GM10266 (cell line): ENCODE measurements at regions not wholly inside any gene's neighbourhood (a gene's known extent, or its start where the extent isn't known, plus 50 kb on each side); places are given as distances from the start of the nearest gene placed in this dataset.

Source experiments
- DNase-seq: peaks from one replicate; pipeline ENCODE4 v3.0.0; 2012; ENCODE audit errors: extremely low spot score
- TF ChIP-seq, protein P1 (sequence below): IDR thresholded peaks from 2 replicates; pipeline ENCODE4 v1.5.1; 2012; ENCODE audit warnings: mild to moderate bottlenecking, low read depth; ENCODE audit not compliant: control insufficient read depth, insufficient read depth; ENCODE audit errors: missing control alignments

DNA sequence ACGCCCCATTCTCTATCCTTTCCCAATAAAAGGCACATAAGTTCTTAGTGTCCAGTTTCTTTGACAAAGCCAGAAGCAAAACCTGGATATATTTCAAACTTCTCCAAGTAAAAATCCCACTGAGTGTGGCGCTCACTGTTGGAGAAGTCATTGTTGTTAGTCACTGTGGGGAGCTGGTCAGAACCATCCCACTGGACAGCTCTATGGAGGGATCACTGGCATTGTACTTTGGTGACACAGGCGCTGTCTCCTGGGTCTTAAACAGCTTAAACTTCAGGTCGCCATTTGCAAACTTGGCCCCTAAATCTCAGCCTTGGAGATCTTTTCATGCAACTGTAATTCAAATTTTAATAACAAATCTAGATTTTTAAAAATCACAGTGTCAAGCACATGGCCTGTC, 111.5 kb upstream of the SLC24A3 start:
- TF ChIP-seq, protein P1, sequence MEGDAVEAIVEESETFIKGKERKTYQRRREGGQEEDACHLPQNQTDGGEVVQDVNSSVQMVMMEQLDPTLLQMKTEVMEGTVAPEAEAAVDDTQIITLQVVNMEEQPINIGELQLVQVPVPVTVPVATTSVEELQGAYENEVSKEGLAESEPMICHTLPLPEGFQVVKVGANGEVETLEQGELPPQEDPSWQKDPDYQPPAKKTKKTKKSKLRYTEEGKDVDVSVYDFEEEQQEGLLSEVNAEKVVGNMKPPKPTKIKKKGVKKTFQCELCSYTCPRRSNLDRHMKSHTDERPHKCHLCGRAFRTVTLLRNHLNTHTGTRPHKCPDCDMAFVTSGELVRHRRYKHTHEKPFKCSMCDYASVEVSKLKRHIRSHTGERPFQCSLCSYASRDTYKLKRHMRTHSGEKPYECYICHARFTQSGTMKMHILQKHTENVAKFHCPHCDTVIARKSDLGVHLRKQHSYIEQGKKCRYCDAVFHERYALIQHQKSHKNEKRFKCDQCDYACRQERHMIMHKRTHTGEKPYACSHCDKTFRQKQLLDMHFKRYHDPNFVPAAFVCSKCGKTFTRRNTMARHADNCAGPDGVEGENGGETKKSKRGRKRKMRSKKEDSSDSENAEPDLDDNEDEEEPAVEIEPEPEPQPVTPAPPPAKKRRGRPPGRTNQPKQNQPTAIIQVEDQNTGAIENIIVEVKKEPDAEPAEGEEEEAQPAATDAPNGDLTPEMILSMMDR, result no peak
- no peak for DNase-seq

DNA sequence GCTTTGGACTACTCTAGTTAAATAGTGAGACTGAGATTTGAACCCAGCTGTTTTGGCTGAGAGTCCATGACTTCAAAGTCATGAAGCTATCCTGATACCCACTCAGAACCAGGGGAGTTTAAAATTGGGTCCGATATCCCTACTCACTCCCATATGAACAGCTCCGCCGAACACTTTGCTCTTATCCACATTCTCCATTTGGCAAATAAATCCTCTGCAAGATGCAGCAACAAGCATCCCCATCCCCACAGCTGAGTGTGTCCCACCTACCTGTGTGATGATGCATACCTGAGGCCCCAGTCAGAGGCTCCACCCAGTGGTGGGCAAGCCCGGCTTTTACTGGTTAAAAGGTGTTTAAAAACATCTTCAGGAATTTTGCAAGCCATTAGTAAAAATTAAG, 108.3 kb upstream of the SLC24A3 start:
- TF ChIP-seq, protein P1, result no peak
- DNase-seq, result no peak

DNA sequence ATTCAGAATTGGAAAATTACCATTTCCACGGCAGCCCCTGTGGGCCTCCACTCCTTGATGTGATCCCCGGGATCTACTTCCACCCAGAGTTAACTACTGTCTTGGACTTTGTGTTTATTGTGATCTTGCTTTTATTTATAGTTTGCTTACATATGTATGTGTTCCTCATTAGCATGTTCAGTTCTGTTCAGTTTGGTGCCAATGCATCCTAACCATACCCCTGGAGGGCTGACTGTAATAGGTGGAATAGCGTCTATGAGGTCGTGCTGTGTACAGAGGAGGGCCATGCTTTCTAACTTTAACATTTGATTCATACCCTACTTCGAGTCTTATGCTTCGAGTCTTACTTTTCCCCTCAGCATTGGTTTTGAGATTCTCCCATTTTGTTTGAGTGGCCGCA, 104.3 kb upstream of the SLC24A3 start:
- TF ChIP-seq, protein P1, result no peak
- DNase-seq, result no peak

DNA sequence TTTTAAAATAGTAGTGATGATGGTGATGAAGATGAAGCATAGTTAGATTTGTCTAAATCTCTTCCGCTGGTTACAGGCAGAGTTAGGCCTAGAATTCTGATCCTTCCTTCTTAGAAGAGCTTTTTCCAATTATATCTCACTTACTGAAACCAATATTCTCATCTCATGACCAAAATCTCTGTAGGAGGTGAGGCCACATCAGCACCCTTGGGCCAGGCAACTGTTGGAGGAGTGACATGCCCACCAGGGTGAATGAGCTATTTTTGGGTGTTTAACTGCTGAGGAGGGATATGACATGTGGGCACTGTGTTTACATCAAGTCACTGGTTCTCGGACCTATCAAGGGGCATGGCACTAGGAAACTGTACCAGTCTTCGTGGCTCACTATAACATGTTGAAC, 102.2 kb upstream of the SLC24A3 start:
- DNase-seq, result no peak
- TF ChIP-seq, protein P1, result no peak

DNA sequence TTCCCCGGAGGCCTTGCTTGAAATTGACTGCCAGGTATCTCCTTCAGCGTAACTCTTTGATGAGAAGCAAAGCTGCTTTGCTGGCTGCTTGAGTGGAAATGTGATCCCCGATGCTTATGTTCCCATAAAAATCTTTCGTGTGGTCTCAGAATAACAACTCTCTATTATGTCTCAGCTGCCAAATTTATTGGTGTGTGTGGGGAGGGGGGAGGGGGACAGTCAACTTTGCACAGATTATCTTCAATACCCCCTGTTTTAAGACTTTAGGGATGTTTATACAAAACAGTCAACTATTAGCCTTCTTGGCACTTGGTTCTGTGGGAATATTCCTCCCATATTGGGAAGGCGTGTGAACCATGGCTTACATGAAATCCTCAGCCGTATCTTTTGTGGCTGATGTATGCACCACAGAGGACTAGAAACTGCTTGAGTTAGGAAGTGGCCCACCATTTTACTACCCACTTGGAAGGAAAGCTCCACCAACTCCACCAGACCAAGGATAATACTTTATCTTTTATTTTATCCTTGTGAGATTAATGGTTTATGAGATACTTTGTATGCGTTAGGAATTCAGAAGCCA, 101.5 kb upstream of the SLC24A3 start:
- TF ChIP-seq, protein P1, result no peak
- DNase-seq, result no peak

DNA sequence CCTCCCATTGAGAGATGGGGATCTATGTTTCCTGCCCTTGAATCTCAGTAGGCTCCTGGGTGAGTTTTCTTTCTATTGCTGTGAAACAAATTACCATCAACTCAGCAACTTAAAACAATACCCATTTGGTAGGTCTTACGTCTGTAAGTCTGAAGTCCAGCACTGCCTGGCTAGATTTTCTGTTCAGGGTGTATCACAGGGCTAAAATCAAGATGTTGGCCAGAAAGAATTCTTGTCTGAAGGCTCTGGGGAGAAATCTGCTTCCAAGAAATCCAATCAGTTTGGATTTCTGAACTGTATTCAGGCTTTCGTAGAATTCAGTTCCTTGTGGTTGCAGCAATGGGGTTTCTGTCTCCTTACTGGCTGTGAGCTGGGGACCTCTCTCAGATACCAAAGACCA, 99.6 kb upstream of the SLC24A3 start:
- TF ChIP-seq, protein P1, result no peak
- no peak for DNase-seq

DNA sequence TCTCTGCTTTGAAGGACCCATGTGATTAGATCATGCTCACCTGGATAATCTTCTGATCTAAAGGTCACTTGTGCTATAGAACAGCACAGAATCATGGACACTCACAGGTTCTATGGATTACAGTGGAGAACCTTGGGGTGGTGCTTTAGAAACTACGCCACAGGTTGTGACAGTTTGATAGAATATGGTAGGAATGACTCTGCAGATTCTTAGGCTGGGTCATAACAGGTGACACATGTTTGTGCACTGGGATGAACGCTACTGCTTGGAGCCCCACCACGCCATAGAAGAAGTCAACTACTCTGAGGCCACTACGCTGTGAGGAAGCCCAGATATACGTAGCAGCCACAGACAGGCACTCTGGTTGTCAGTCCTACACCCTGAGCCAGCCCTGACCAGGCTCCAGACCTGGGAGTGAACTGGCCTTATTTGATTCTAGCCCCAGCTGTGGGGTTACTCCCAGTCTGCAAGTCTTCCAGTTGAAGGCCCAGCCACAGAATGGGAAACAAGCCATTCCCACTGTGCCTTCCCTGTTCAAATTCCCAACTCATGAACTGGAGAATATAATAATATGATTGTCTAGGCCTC, 99.0 kb upstream of the SLC24A3 start:
- DNase-seq, result no peak
- TF ChIP-seq, protein P1, result no peak
